Cardiac muscle cell (in vitro differentiated cells and primary cell): ENCODE measurements at regions not wholly inside any gene's neighbourhood (a gene's known extent, or its start where the extent isn't known, plus 50 kb on each side); places are given as distances from the start of the nearest gene placed in this dataset.
A peak's percentile ranks its signal among the peaks of the same experiment; 100 is the strongest.

ENCODE experiments used
- DNase-seq, 2 donors: peaks; one replicate each; pipeline versions ENCODE4 v3.0.0 to v3.0.0-alpha.2; 2010 to 2017; ENCODE audit warnings: low read depth in 1 of 2, low spot score in 1 of 2
- H3K27ac ChIP-seq: fragments of 200-600 bp; sonication (generic); 2 replicates; pipeline ENCODE4 v1.5.1; 2016
- H3K27me3 ChIP-seq: fragments of 200-600 bp; sonication (generic); 2 replicates; pipeline ENCODE4 v1.6.0; 2016; ENCODE audit warnings: control low read depth
- H3K36me3 ChIP-seq: fragments of 200-600 bp; sonication (generic); 2 replicates; pipeline ENCODE4 v1.5.1; 2016; ENCODE audit warnings: control low read depth
- H3K4me1 ChIP-seq: fragments of 200-600 bp; sonication (generic); 2 replicates; pipeline ENCODE4 v1.8.1; 2017; ENCODE audit warnings: low read depth, mild to moderate bottlenecking, mixed run types
- H3K4me3 ChIP-seq: fragments of 200-600 bp; sonication (generic); 2 replicates; pipeline ENCODE4 v1.5.1; 2016; ENCODE audit warnings: mild to moderate bottlenecking
- H3K9me3 ChIP-seq: fragments of 200-600 bp; sonication (generic); 2 replicates; pipeline ENCODE4 v1.5.1; 2017; ENCODE audit warnings: low read depth, mild to moderate bottlenecking, control low read depth
- TF ChIP-seq, protein P1 (sequence below): IDR thresholded peaks from 2 replicates; pipeline ENCODE4 v1.5.1; 2012; ENCODE audit warnings: low read depth, mild to moderate bottlenecking, low read length

DNA sequence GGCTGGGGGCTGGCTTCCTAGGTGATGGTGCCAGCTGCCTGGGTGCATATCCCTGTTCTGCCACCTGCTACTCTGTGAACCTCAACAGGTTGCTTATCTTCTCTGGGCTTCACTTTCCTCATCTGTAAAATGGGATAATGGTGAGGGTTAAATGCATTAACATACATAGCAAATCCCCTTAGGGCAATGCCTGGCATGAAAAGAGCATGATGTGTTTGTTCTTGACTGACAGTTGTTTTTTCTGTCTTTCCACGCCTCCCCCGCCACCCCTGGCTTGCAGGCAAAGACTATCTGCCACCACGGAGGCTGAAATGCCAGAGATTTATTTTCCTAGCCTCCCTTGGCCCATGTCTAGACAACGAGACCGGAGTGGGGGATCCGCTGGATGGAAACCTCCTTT is 280.5 kb downstream of the NSG2 start:
- Histone ChIP-seq H3K4me1 (peaks cover 4% of the 10 kb centered on the region), H3K27me3 (peaks cover 10% of the 10 kb centered on the region), H3K4me3 (no peak overlapping the region)

DNA sequence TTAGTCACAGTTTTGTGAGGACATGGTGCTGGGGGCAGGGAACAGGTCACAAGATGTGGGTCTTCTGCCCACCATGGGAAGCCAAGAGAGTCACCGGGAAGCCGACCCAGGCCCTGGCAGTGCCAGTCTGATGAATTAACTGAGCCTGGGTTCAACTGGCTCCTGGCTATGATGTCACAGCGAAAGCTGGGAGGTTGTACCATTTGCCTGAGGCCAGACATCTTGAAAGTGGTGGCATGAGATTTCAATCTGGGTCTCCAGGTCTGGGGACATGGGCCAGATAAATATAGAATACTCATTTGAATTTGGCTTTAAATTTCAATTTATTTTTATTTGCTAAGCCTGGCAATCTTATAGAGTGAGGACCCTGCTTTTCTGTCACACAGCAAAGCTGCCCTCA is 280.9 kb downstream of the NSG2 start:
- Histone ChIP-seq H3K27ac (no peak overlapping the region), H3K9me3 (peaks cover 5% of the 10 kb centered on the region), H3K4me1 (peaks cover 4% of the 10 kb centered on the region), H3K4me3 (no peak overlapping the region), H3K36me3 (no peaks in the 10 kb centered on the region), H3K27me3 (peaks cover 7% of the 10 kb centered on the region)
- no peak for DNase-seq
- TF ChIP-seq, protein P1, sequence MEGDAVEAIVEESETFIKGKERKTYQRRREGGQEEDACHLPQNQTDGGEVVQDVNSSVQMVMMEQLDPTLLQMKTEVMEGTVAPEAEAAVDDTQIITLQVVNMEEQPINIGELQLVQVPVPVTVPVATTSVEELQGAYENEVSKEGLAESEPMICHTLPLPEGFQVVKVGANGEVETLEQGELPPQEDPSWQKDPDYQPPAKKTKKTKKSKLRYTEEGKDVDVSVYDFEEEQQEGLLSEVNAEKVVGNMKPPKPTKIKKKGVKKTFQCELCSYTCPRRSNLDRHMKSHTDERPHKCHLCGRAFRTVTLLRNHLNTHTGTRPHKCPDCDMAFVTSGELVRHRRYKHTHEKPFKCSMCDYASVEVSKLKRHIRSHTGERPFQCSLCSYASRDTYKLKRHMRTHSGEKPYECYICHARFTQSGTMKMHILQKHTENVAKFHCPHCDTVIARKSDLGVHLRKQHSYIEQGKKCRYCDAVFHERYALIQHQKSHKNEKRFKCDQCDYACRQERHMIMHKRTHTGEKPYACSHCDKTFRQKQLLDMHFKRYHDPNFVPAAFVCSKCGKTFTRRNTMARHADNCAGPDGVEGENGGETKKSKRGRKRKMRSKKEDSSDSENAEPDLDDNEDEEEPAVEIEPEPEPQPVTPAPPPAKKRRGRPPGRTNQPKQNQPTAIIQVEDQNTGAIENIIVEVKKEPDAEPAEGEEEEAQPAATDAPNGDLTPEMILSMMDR: no peak

More for the DNA sequence above, 280.5 kb downstream of the NSG2 start:
- Histone ChIP-seq H3K27ac (no peak overlapping the region), H3K36me3 (no peaks in the 10 kb centered on the region), H3K9me3 (peaks cover 5% of the 10 kb centered on the region)
- no peak for DNase-seq
- TF ChIP-seq, protein P1: no peak

DNA sequence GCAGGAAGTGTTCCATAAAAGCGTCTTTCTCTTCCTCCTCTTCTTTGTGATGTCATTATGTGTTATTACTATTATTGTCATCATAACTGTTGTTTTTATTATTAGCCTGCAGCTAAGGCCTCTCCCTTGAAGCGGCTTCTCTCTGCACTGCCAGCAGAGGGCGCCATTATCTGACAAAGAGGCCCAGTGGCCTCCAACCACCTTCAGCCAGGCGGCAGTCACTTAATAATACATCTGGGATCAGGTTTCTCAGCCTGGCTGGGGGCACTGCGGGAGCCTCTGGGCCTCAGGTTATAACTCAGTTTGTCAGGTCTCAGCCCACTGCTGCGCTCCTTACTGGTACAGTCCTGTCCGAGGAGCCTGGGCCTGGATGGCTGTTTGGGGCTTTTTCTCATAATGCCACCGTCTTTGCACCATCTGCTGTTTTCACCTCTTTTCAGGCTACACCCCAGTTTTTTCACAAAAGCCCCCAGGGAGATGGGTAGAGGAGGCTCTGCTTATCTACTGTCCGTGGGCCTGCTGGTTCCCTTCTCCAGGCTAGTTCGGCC is 281.9 kb downstream of the NSG2 start:
- TF ChIP-seq, protein P1: peak; percentile 83
- no peak overlapping the region for H3K27ac ChIP-seq
- H3K4me3 ChIP-seq: no peak overlapping the region
- peaks cover 5% of the 10 kb centered on the region for H3K27me3 ChIP-seq
- peaks cover 4% of the 10 kb centered on the region for H3K4me1 ChIP-seq
- H3K9me3 ChIP-seq: no peaks in the 10 kb centered on the region
- DNase-seq: peak; percentile 87 to 95
- no peaks in the 10 kb centered on the region for H3K36me3 ChIP-seq

DNA sequence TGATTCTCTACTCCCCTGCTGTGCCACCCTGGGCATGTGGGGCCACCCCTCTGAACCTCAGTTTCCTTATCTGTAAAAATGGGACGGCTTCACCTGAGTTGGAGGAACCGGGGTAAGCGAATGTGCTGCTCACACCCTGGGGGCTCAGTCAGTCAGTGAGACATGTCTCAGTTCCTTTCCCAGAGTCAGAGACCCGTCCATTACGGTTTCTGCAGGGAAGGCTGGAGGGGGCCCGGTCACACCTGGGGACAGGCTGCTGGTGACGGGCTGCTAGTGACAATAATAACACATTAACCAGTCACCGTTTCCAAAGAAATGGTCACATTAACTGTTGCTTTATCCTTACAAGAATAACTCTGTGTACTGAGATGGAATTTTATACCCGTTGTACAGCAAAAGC is 282.4 kb downstream of the NSG2 start:
- DNase-seq: no peak
- no peak overlapping the region for H3K27ac ChIP-seq
- H3K4me3 ChIP-seq: no peak overlapping the region
- H3K4me1 ChIP-seq: peaks cover 4% of the 10 kb centered on the region
- H3K9me3 ChIP-seq: no peaks in the 10 kb centered on the region
- TF ChIP-seq, protein P1: no peak
- H3K36me3 ChIP-seq: no peaks in the 10 kb centered on the region
- H3K27me3 ChIP-seq: no peaks in the 10 kb centered on the region

DNA sequence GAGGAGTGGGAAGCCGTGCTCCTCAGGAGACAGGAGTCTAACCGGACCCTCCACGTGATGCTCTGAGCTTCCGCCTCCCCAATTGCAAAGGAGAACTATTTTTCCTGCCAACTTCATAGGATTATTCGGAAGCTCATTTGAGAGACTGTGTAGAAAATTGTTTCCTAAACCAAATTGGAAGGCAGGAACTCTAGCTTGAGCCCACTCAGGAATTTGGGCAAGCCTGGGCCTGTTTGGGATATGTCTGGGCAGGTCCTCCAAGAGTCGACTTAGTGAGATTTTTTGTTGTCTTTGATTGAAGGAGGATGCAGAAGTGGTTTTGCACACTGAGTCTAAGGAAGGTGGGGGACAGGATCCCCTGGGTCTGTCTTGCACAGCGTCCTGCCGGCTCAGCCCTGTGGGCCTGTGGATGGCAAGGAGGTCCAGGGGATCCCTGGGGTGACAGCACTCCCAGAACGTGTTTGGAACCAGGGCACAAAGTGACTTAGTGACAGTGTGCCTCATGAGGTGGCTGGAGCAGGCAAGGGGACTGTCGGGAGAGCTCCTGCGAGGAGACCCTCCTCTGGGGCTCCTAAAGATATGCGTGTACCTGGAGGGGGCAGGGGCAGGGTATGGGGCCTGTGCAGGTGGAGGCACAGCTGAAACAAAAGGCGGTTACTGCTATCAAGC is 283.3 kb downstream of the NSG2 start:
- peaks cover 7% of the 10 kb centered on the region for H3K4me1 ChIP-seq
- H3K36me3 ChIP-seq: no peaks in the 10 kb centered on the region
- no peaks in the 10 kb centered on the region for H3K9me3 ChIP-seq
- H3K27me3 ChIP-seq: no peaks in the 10 kb centered on the region
- H3K4me3 ChIP-seq: no peak overlapping the region
- TF ChIP-seq, protein P1: no peak
- no peak overlapping the region for H3K27ac ChIP-seq
- DNase-seq: no peak
